ENCODE measurements at regions not wholly inside any gene's neighbourhood (a gene's known extent, or its start where the extent isn't known, plus 50 kb on each side); places are given as distances from the start of the nearest gene placed in this dataset.
A peak's percentile ranks its signal among the peaks of the same experiment; 100 is the strongest.
"Not testable (repeated sequence)": the region's sequence is repeated elsewhere in the genome, so short reads cannot be mapped to it uniquely, and the experiment has no call there.

DNA sequence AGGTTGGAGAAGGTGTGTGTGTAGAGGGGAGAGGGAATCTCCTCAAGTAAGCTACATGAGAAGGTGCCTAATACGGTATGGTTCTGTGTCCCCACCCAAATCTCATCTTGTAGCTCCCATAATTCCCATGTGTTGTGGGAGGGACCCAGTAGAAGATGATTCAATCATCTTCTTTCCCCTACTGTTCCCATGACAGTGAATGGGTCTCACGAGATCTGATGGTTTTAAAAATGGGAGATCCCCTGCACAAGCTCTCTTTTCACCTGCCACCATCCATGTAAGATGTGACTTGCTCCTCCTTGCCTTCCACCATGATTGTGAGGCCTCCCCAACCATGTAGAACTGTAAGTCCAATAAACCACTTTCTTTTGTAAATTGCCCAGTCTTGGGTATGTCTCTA is 106.1 kb upstream of the PLEKHG1 start:
- not testable (repeated sequence) for H3K27ac ChIP-seq (ENCODE audit: low read depth, low read length); H3K4me3 ChIP-seq (ENCODE audit: low read depth, low read length); H3K4me1 ChIP-seq (ENCODE audit: control insufficient read depth, insufficient read depth, low read length); H3K9me3 ChIP-seq (ENCODE audit: control insufficient read depth, insufficient read depth, low read length); H3K27me3 ChIP-seq (ENCODE audit: control insufficient read depth, insufficient read depth, low read length); H3K36me3 ChIP-seq (ENCODE audit: control insufficient read depth, insufficient read depth, low read length); DNase-seq (ENCODE audit: low read depth in 4 of 6, low spot score in 6 of 6)
- WGBS (ENCODE audit: insufficient coverage): 100% methylated on average over 1 of the region's 2 CpGs

- Histone ChIP-seq H3K27ac (ENCODE audit: low read depth, low read length) (no peak overlapping the region), H3K36me3 (ENCODE audit: control insufficient read depth, insufficient read depth, low read length) (no peaks in the 10 kb centered on the region), H3K27me3 (ENCODE audit: control insufficient read depth, insufficient read depth, low read length) (no peaks in the 10 kb centered on the region), H3K4me3 (ENCODE audit: low read depth, low read length) (no peak overlapping the region), H3K9me3 (ENCODE audit: control insufficient read depth, insufficient read depth, low read length) (no peaks in the 10 kb centered on the region), H3K4me1 (ENCODE audit: control insufficient read depth, insufficient read depth, low read length) (no peaks in the 10 kb centered on the region)
- DNase-seq (ENCODE audit: low read depth in 4 of 6, low spot score in 6 of 6): no peak
- WGBS (ENCODE audit: insufficient coverage): 100% methylated on average over 4 of the region's 5 CpGs
These were observed 105.4 kb upstream of the PLEKHG1 start for GRCh38 chr6:150494241-150494640.

DNA sequence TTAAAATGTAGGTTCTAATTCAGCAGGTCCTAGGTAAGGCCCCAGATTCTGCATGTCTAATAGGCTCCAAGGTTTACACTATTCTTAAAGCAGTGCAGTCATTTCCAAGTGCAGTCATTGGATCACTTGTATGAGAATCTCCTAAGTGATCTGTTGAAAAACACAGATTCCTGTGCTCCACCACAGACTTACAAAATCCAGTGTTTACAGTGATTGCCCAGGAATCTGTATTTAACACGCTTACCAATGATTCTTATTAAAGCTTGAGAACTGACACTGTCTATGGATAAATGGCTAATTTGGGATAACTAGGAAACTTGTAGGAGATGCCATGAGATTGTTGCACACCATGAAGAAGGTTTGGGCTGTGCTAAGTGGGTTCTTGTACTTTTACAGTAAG is 104.6 kb upstream of the PLEKHG1 start:
- WGBS (ENCODE audit: insufficient coverage): 100% methylated on average over 1 of the region's 1 CpG
- H3K4me3 ChIP-seq (ENCODE audit: low read depth, low read length): no peak overlapping the region
- H3K27me3 ChIP-seq (ENCODE audit: control insufficient read depth, insufficient read depth, low read length): no peaks in the 10 kb centered on the region
- H3K27ac ChIP-seq (ENCODE audit: low read depth, low read length): no peak overlapping the region
- no peaks in the 10 kb centered on the region for H3K36me3 ChIP-seq (ENCODE audit: control insufficient read depth, insufficient read depth, low read length)
- DNase-seq (ENCODE audit: low read depth in 4 of 6, low spot score in 6 of 6): no peak
- H3K9me3 ChIP-seq (ENCODE audit: control insufficient read depth, insufficient read depth, low read length): no peaks in the 10 kb centered on the region
- H3K4me1 ChIP-seq (ENCODE audit: control insufficient read depth, insufficient read depth, low read length): no peaks in the 10 kb centered on the region

- no peak overlapping the region for H3K27ac ChIP-seq (ENCODE audit: low read depth, low read length)
- H3K36me3 ChIP-seq (ENCODE audit: control insufficient read depth, insufficient read depth, low read length): no peaks in the 10 kb centered on the region
- no peak overlapping the region for H3K4me3 ChIP-seq (ENCODE audit: low read depth, low read length)
- H3K9me3 ChIP-seq (ENCODE audit: control insufficient read depth, insufficient read depth, low read length): no peaks in the 10 kb centered on the region
- no CpG with 5 or more reads among the region's 2 CpGs for WGBS (ENCODE audit: insufficient coverage)
- H3K4me1 ChIP-seq (ENCODE audit: control insufficient read depth, insufficient read depth, low read length): no peaks in the 10 kb centered on the region
- no peak for DNase-seq (ENCODE audit: low read depth in 4 of 6, low spot score in 6 of 6)
- no peaks in the 10 kb centered on the region for H3K27me3 ChIP-seq (ENCODE audit: control insufficient read depth, insufficient read depth, low read length)
These were observed 103.1 kb upstream of the PLEKHG1 start for GRCh38 chr6:150496629-150497028.

GRCh38 chr6:150499882-150500312 is 99.8 kb upstream of the PLEKHG1 start:
- Histone ChIP-seq H3K27ac (ENCODE audit: low read depth, low read length) (no peak overlapping the region), H3K4me3 (ENCODE audit: low read depth, low read length) (no peak overlapping the region), H3K36me3 (ENCODE audit: control insufficient read depth, insufficient read depth, low read length) (no peaks in the 10 kb centered on the region), H3K27me3 (ENCODE audit: control insufficient read depth, insufficient read depth, low read length) (no peaks in the 10 kb centered on the region), H3K9me3 (ENCODE audit: control insufficient read depth, insufficient read depth, low read length) (no peaks in the 10 kb centered on the region), H3K4me1 (ENCODE audit: control insufficient read depth, insufficient read depth, low read length) (no peaks in the 10 kb centered on the region)
- DNase-seq (ENCODE audit: low read depth in 4 of 6, low spot score in 6 of 6): no peak
- WGBS (ENCODE audit: insufficient coverage): no CpG with 5 or more reads among the region's 3 CpGs

- not testable (repeated sequence) for H3K27me3 ChIP-seq (ENCODE audit: control insufficient read depth, insufficient read depth, low read length); H3K36me3 ChIP-seq (ENCODE audit: control insufficient read depth, insufficient read depth, low read length); H3K9me3 ChIP-seq (ENCODE audit: control insufficient read depth, insufficient read depth, low read length); H3K4me1 ChIP-seq (ENCODE audit: control insufficient read depth, insufficient read depth, low read length); DNase-seq (ENCODE audit: low read depth in 4 of 6, low spot score in 6 of 6); H3K27ac ChIP-seq (ENCODE audit: low read depth, low read length); H3K4me3 ChIP-seq (ENCODE audit: low read depth, low read length)
- no CpG with 5 or more reads among the region's 2 CpGs for WGBS (ENCODE audit: insufficient coverage)
These were observed 99.1 kb upstream of the PLEKHG1 start for GRCh38 chr6:150500568-150500967.

GRCh38 chr6:150503041-150503440 is 96.6 kb upstream of the PLEKHG1 start:
- Histone ChIP-seq H3K4me1 (ENCODE audit: control insufficient read depth, insufficient read depth, low read length) (no peaks in the 10 kb centered on the region), H3K27ac (ENCODE audit: low read depth, low read length) (no peak overlapping the region), H3K9me3 (ENCODE audit: control insufficient read depth, insufficient read depth, low read length) (no peaks in the 10 kb centered on the region), H3K27me3 (ENCODE audit: control insufficient read depth, insufficient read depth, low read length) (no peaks in the 10 kb centered on the region), H3K4me3 (ENCODE audit: low read depth, low read length) (no peak overlapping the region), H3K36me3 (ENCODE audit: control insufficient read depth, insufficient read depth, low read length) (no peaks in the 10 kb centered on the region)
- no peak for DNase-seq (ENCODE audit: low read depth in 4 of 6, low spot score in 6 of 6)
- no CpG with 5 or more reads among the region's 1 CpG for WGBS (ENCODE audit: insufficient coverage)

GRCh38 chr6:150503586-150504339 is 95.9 kb upstream of the PLEKHG1 start:
- no peak overlapping the region for H3K4me3 ChIP-seq (ENCODE audit: low read depth, low read length)
- H3K4me1 ChIP-seq (ENCODE audit: control insufficient read depth, insufficient read depth, low read length): no peaks in the 10 kb centered on the region
- no peak for DNase-seq (ENCODE audit: low read depth in 4 of 6, low spot score in 6 of 6)
- 72% methylated on average over 6 of the region's 7 CpGs for WGBS (ENCODE audit: insufficient coverage)
- no peaks in the 10 kb centered on the region for H3K27me3 ChIP-seq (ENCODE audit: control insufficient read depth, insufficient read depth, low read length)
- no peaks in the 10 kb centered on the region for H3K36me3 ChIP-seq (ENCODE audit: control insufficient read depth, insufficient read depth, low read length)
- H3K9me3 ChIP-seq (ENCODE audit: control insufficient read depth, insufficient read depth, low read length): no peaks in the 10 kb centered on the region
- no peak overlapping the region for H3K27ac ChIP-seq (ENCODE audit: low read depth, low read length)

DNA sequence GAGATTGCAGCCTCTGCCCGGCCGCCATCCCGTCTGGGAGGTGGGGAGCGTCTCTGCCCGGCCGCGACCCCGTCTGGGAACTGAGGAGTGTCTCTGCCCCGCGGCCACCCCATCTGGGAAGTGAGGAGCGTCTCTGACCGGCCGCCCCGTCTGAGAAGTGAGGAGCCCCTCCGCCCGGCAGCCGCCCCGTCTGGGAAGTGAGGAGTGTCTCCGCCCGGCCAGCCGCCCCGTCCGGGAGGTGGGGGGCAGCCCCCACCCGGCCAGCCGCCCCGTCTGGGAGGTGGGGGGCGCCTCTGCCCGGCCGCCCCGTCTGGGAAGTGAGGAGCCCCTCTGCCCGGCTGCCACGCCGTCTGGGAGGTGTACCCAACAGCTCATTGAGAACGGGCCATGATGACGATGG is 92.3 kb upstream of the PLEKHG1 start:
- H3K4me3 ChIP-seq (ENCODE audit: low read depth, low read length); DNase-seq (ENCODE audit: low read depth in 4 of 6, low spot score in 6 of 6); H3K36me3 ChIP-seq (ENCODE audit: control insufficient read depth, insufficient read depth, low read length); H3K27ac ChIP-seq (ENCODE audit: low read depth, low read length); H3K27me3 ChIP-seq (ENCODE audit: control insufficient read depth, insufficient read depth, low read length); H3K4me1 ChIP-seq (ENCODE audit: control insufficient read depth, insufficient read depth, low read length); H3K9me3 ChIP-seq (ENCODE audit: control insufficient read depth, insufficient read depth, low read length): not testable (repeated sequence)
- WGBS (ENCODE audit: insufficient coverage): 96% methylated on average over 23 of the region's 35 CpGs

DNA sequence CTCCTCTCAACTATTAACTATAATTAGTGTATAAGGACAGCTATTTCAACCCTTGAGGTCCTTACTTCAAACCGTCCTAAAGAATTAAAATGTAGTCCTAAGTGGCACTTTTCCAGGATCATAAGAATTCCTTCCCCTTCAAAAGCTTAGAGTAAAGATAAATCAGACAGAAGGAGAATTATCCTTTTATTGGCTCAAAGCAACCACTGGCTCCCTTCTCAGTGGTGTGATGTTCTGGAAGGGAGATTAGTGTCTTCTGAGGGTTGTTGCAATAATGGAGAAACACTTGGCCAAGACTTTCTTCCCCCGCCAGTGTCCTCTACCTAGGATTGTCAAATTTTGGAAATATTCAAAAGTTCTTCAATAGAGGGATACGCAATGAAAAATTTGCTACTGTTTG is 89.1 kb upstream of the PLEKHG1 start:
- DNase-seq (ENCODE audit: low read depth in 4 of 6, low spot score in 6 of 6): peak in 1 of 6 donors; percentile 41
- Histone ChIP-seq H3K4me1 (ENCODE audit: control insufficient read depth, insufficient read depth, low read length) (no peaks in the 10 kb centered on the region), H3K27me3 (ENCODE audit: control insufficient read depth, insufficient read depth, low read length) (no peaks in the 10 kb centered on the region), H3K36me3 (ENCODE audit: control insufficient read depth, insufficient read depth, low read length) (no peaks in the 10 kb centered on the region), H3K4me3 (ENCODE audit: low read depth, low read length) (no peak overlapping the region), H3K27ac (ENCODE audit: low read depth, low read length) (no peak overlapping the region), H3K9me3 (ENCODE audit: control insufficient read depth, insufficient read depth, low read length) (no peaks in the 10 kb centered on the region)
- no CpG with 5 or more reads among the region's 3 CpGs for WGBS (ENCODE audit: insufficient coverage)
